Common myeloid progenitor, CD34-positive (primary cell): ENCODE measurements at regions not wholly inside any gene's neighbourhood (a gene's known extent, or its start where the extent isn't known, plus 50 kb on each side); places are given as distances from the start of the nearest gene placed in this dataset.

Experiments
- CTCF ChIA-PET: fragments of 350-600 bp; sonication (Branson Sonifier 250); formaldehyde crosslinking; loops from one replicate; lab custom pipeline; 2021; ENCODE audit warnings: antibody characterized with exemption; lab: Charles Lee
- POLR2A ChIA-PET: fragments of 350-600 bp; sonication (Branson Sonifier 250); formaldehyde crosslinking; loops from one replicate; lab custom pipeline; 2021; ENCODE audit warnings: antibody characterized with exemption; lab: Charles Lee
- DNase-seq, 3 donors: peaks; one replicate each; pipeline versions ENCODE4 v3.0.0 to v3.0.0-alpha.2; 2013
- H3K27ac ChIP-seq, 2 experiments: 1 replicate in 1 of 2; 2 replicates in 1 of 2; pipeline ENCODE4 v1.7.0; 2013; ENCODE audit warnings: inconsistent platforms in 2 of 2, low read length in 2 of 2, mild to moderate bottlenecking in 2 of 2, low read depth in 1 of 2, moderate library complexity in 1 of 2; ENCODE audit not compliant: severe bottlenecking in 2 of 2, insufficient read depth in 1 of 2, poor library complexity in 1 of 2
- H3K27me3 ChIP-seq, 5 experiments: replicated peaks in 2 of 5; 1 replicate in 3 of 5; 2 replicates in 2 of 5; pipeline versions ENCODE4 v1.6.1 to v1.7.0; 2013; ENCODE audit warnings: low read length in 4 of 5, mild to moderate bottlenecking in 2 of 5, moderate library complexity in 2 of 5, inconsistent platforms in 1 of 5; ENCODE audit not compliant: insufficient read depth in 5 of 5, control insufficient read depth in 4 of 5
- H3K36me3 ChIP-seq, 4 experiments: 1 replicate in 2 of 4; 2 replicates in 2 of 4; pipeline versions ENCODE4 v1.6.1 to v1.7.0; 2013; ENCODE audit warnings: low read length in 3 of 4, control low read depth in 1 of 4, mild to moderate bottlenecking in 1 of 4; ENCODE audit not compliant: control insufficient read depth in 4 of 4, insufficient read depth in 4 of 4
- H3K4me1 ChIP-seq, 4 experiments: 1 replicate in 3 of 4; 2 replicates in 1 of 4; pipeline versions ENCODE4 v1.6.1 to v1.7.1; 2013; ENCODE audit warnings: low read length in 3 of 4, mild to moderate bottlenecking in 3 of 4, control low read depth in 1 of 4, inconsistent platforms in 1 of 4, moderate library complexity in 1 of 4; ENCODE audit not compliant: control insufficient read depth in 4 of 4, insufficient read depth in 4 of 4; ENCODE audit errors: control extremely low read depth in 1 of 4
- H3K4me3 ChIP-seq, 7 experiments: 1 replicate in 4 of 7; 2 replicates in 3 of 7; pipeline versions ENCODE4 v1.5.1 to v1.7.0; 2013; ENCODE audit warnings: mild to moderate bottlenecking in 7 of 7, low read length in 6 of 7, moderate library complexity in 6 of 7, inconsistent platforms in 2 of 7, low read depth in 2 of 7, control low read depth in 1 of 7; ENCODE audit not compliant: insufficient read depth in 4 of 7, control insufficient read depth in 1 of 7; ENCODE audit errors: extremely low read depth in 1 of 7
- H3K9me3 ChIP-seq, 5 experiments: 1 replicate in 4 of 5; 2 replicates in 1 of 5; pipeline versions ENCODE4 v1.6.1 to v1.7.1; 2013; ENCODE audit warnings: low read length in 4 of 5, mild to moderate bottlenecking in 2 of 5, inconsistent platforms in 1 of 5, low read depth in 1 of 5, moderate library complexity in 1 of 5; ENCODE audit not compliant: control insufficient read depth in 4 of 5, insufficient read depth in 2 of 5; ENCODE audit errors: control extremely low read depth in 1 of 5
- WGBS: methylation state at CpG from one replicate; pipeline ENCODE4 v1.1.5; 2013; ENCODE audit not compliant: insufficient coverage; 5-methylcytosine and 5-hydroxymethylcytosine counted together

GRCh38 chr3:1824359-1824758, 274.3 kb upstream of the CNTN4 start:
- no peaks in the 10 kb centered on the region for H3K27me3 ChIP-seq
- no peaks in the 10 kb centered on the region for H3K36me3 ChIP-seq
- no peak overlapping the region for H3K27ac ChIP-seq
- ChIA-PET POLR2A (no interaction called here), CTCF (no interaction called here)
- H3K9me3 ChIP-seq = no peaks in the 10 kb centered on the region
- no peak overlapping the region for H3K4me3 ChIP-seq
- no CpG with 5 or more reads among the region's 1 CpG for WGBS
- H3K4me1 ChIP-seq = no peaks in the 10 kb centered on the region
- DNase-seq = no peak

DNA sequence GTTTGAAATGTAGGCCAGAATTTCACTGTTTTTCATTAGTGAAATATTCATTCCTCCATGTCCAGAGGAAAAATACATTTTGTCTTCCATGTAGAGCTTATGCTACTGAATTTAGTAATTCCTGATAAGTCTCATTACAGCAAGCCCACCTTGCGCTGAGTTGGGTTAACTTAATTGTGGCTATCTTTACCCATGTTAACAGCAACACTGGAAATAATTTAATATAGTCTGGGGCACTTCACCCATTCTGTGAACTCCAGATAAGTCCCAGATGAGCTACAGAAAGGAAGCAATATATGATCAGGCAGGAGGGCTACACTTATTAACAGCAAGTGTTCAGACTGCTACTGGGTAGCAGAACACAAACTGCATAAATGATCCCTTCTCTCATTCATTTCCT, 270.1 kb upstream of the CNTN4 start:
- Histone ChIP-seq H3K27me3 (no peaks in the 10 kb centered on the region), H3K36me3 (no peaks in the 10 kb centered on the region), H3K9me3 (no peaks in the 10 kb centered on the region), H3K27ac (no peak overlapping the region), H3K4me3 (no peak overlapping the region), H3K4me1 (no peaks in the 10 kb centered on the region)
- no peak for DNase-seq
- ChIA-PET CTCF (no interaction called here), POLR2A (no interaction called here)
- no CpG with 5 or more reads among the region's 1 CpG for WGBS

GRCh38 chr3:1830851-1831250, 267.8 kb upstream of the CNTN4 start:
- H3K9me3 ChIP-seq = no peaks in the 10 kb centered on the region
- ChIA-PET POLR2A (no interaction called here), CTCF (no interaction called here)
- H3K27me3 ChIP-seq = no peaks in the 10 kb centered on the region
- DNase-seq = no peak
- no peak overlapping the region for H3K27ac ChIP-seq
- no CpG with 5 or more reads among the region's 3 CpGs for WGBS
- H3K36me3 ChIP-seq = no peaks in the 10 kb centered on the region
- H3K4me1 ChIP-seq = no peaks in the 10 kb centered on the region
- no peak overlapping the region for H3K4me3 ChIP-seq

DNA sequence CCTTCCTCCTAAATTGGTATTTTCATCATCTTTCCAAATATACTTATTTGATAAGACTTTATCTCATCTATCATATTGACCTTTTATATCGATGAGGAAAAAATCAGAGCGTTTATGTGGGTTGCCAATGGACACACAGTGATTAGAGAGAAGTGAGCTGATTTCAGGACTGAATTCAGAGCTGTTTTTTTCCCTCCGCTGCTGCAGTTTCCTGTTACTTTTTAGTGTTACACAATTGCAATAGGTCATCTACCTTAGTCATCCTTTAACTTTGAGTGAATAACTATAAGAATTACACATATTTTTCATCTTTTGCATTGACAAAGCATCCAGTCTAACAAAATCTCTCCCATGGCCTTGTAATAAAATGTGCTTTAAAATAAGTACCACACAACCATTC, 266.3 kb upstream of the CNTN4 start:
- H3K27me3 ChIP-seq = no peaks in the 10 kb centered on the region
- H3K36me3 ChIP-seq = no peaks in the 10 kb centered on the region
- DNase-seq = no peak
- ChIA-PET CTCF (no interaction called here), POLR2A (no interaction called here)
- H3K4me3 ChIP-seq = no peak overlapping the region
- H3K4me1 ChIP-seq = no peaks in the 10 kb centered on the region
- H3K9me3 ChIP-seq = peaks cover 0 to 2% (median 0%) of the 10 kb centered on the region in 5 experiments
- H3K27ac ChIP-seq = no peak overlapping the region
- no CpG with 5 or more reads among the region's 3 CpGs for WGBS

GRCh38 chr3:1843111-1843510, 255.6 kb upstream of the CNTN4 start:
- H3K36me3 ChIP-seq = no peaks in the 10 kb centered on the region
- no peaks in the 10 kb centered on the region for H3K4me1 ChIP-seq
- H3K27me3 ChIP-seq = no peaks in the 10 kb centered on the region
- CTCF ChIA-PET = no interaction called here
- DNase-seq = no peak
- H3K27ac ChIP-seq = no peak overlapping the region
- 95% methylated on average over 3 of the region's 6 CpGs for WGBS
- POLR2A ChIA-PET = no interaction called here
- H3K4me3 ChIP-seq = no peak overlapping the region
- no peaks in the 10 kb centered on the region for H3K9me3 ChIP-seq

- H3K4me3 ChIP-seq = no peak overlapping the region
- WGBS = no CpG with 5 or more reads among the region's 3 CpGs
- no peaks in the 10 kb centered on the region for H3K36me3 ChIP-seq
- no peaks in the 10 kb centered on the region for H3K27me3 ChIP-seq
- ChIA-PET POLR2A (no interaction called here), CTCF (no interaction called here)
- H3K9me3 ChIP-seq = no peaks in the 10 kb centered on the region
- DNase-seq = no peak
- no peaks in the 10 kb centered on the region for H3K4me1 ChIP-seq
- no peak overlapping the region for H3K27ac ChIP-seq
Observed at GRCh38 chr3:1847571-1847970, 251.1 kb upstream of the CNTN4 start.

GRCh38 chr3:1848935-1849334, 249.7 kb upstream of the CNTN4 start:
- Histone ChIP-seq H3K4me3 (no peak overlapping the region), H3K27me3 (no peaks in the 10 kb centered on the region), H3K36me3 (no peaks in the 10 kb centered on the region), H3K27ac (no peak overlapping the region), H3K4me1 (no peaks in the 10 kb centered on the region), H3K9me3 (no peaks in the 10 kb centered on the region)
- CTCF ChIA-PET = no interaction called here
- DNase-seq = no peak
- 89% methylated on average over 1 of the region's 2 CpGs for WGBS
- POLR2A ChIA-PET = no interaction called here
